NT2/D1 (cell line): ENCODE measurements at regions not wholly inside any gene's neighbourhood (a gene's known extent, or its start where the extent isn't known, plus 50 kb on each side); places are given as distances from the start of the nearest gene placed in this dataset.

Experiments used
- DNase-seq: peaks from one replicate; pipeline ENCODE4 v3.0.0-alpha.2; 2011; ENCODE audit warnings: low read depth, low spot score
- H3K27me3 ChIP-seq: 2 replicates; pipeline ENCODE4 v1.6.0; 2011; ENCODE audit warnings: mild to moderate bottlenecking; ENCODE audit not compliant: insufficient read length, insufficient read depth
- H3K36me3 ChIP-seq: 2 replicates; pipeline ENCODE4 v1.6.1; 2011; ENCODE audit warnings: mild to moderate bottlenecking, low read length, mixed read lengths; ENCODE audit not compliant: insufficient read depth, insufficient read length
- H3K4me1 ChIP-seq: 2 replicates; pipeline ENCODE4 v1.5.1; 2011; ENCODE audit not compliant: insufficient read depth, insufficient read length
- H3K4me3 ChIP-seq: 2 replicates; pipeline ENCODE4 v1.5.1; 2011; ENCODE audit warnings: low read depth; ENCODE audit not compliant: insufficient read length
- H3K9ac ChIP-seq: 2 replicates; pipeline ENCODE4 v1.6.0; 2011; ENCODE audit warnings: low read depth; ENCODE audit not compliant: insufficient read length
- H3K9me3 ChIP-seq: 2 replicates; pipeline ENCODE4 v1.5.1; 2011; ENCODE audit warnings: mild to moderate bottlenecking, low read length; ENCODE audit not compliant: insufficient read depth
- SUZ12 ChIP-seq: IDR thresholded peaks from 2 replicates; pipeline ENCODE4 v1.6.1; 2011; ENCODE audit not compliant: insufficient read length, insufficient read depth; ENCODE audit errors: extremely low read depth
- YY1 ChIP-seq: IDR thresholded peaks from 2 replicates; pipeline ENCODE4 v1.6.1; 2011; ENCODE audit not compliant: insufficient read length, insufficient read depth
- ZNF274 ChIP-seq: IDR thresholded peaks from 2 replicates; pipeline ENCODE4 v1.6.1; 2011; ENCODE audit warnings: mild to moderate bottlenecking, low read depth, low read length

GRCh38 chr10:128993911-128994538 lies 473.0 kb upstream of the MGMT start:
- TF ChIP-seq SUZ12: no peak
- TF ChIP-seq YY1: no peak
- TF ChIP-seq ZNF274: no peak
- no peak for DNase-seq

GRCh38 chr10:128994598-128995143 lies 472.4 kb upstream of the MGMT start:
- Histone ChIP-seq H3K4me1 (no peaks in the 10 kb centered on the region), H3K9ac (no peak overlapping the region), H3K27me3 (no peaks in the 10 kb centered on the region), H3K4me3 (no peak overlapping the region), H3K36me3 (no peaks in the 10 kb centered on the region), H3K9me3 (no peaks in the 10 kb centered on the region)
- TF ChIP-seq YY1: no peak
- no peak for TF ChIP-seq SUZ12
- no peak for TF ChIP-seq ZNF274
- DNase-seq: no peak

More at GRCh38 chr10:128993911-128994538, 473.0 kb upstream of the MGMT start:
- H3K4me1 ChIP-seq: no peaks in the 10 kb centered on the region
- H3K36me3 ChIP-seq: no peaks in the 10 kb centered on the region
- H3K4me3 ChIP-seq: no peak overlapping the region
- H3K9ac ChIP-seq: no peak overlapping the region
- no peaks in the 10 kb centered on the region for H3K9me3 ChIP-seq
- no peaks in the 10 kb centered on the region for H3K27me3 ChIP-seq

GRCh38 chr10:128995676-128996075 lies 471.4 kb upstream of the MGMT start:
- H3K9ac ChIP-seq: no peak overlapping the region
- no peak for TF ChIP-seq YY1
- TF ChIP-seq ZNF274: no peak
- no peak for TF ChIP-seq SUZ12
- H3K9me3 ChIP-seq: no peaks in the 10 kb centered on the region
- no peaks in the 10 kb centered on the region for H3K36me3 ChIP-seq
- DNase-seq: no peak
- H3K4me3 ChIP-seq: no peak overlapping the region
- H3K27me3 ChIP-seq: no peaks in the 10 kb centered on the region
- no peaks in the 10 kb centered on the region for H3K4me1 ChIP-seq

- Histone ChIP-seq H3K36me3 (no peaks in the 10 kb centered on the region), H3K4me3 (no peak overlapping the region), H3K4me1 (no peaks in the 10 kb centered on the region), H3K9ac (no peak overlapping the region), H3K27me3 (no peaks in the 10 kb centered on the region), H3K9me3 (no peaks in the 10 kb centered on the region)
- no peak for TF ChIP-seq ZNF274
- TF ChIP-seq SUZ12: no peak
- TF ChIP-seq YY1: no peak
- no peak for DNase-seq
These were observed 470.9 kb upstream of the MGMT start for GRCh38 chr10:128996092-128996491.

GRCh38 chr10:128998101-128998805 lies 468.8 kb upstream of the MGMT start:
- no peaks in the 10 kb centered on the region for H3K36me3 ChIP-seq
- no peaks in the 10 kb centered on the region for H3K9me3 ChIP-seq
- TF ChIP-seq YY1 (no peak), ZNF274 (no peak), SUZ12 (no peak)
- no peak overlapping the region for H3K4me3 ChIP-seq
- no peak for DNase-seq
- no peaks in the 10 kb centered on the region for H3K4me1 ChIP-seq
- H3K9ac ChIP-seq: no peak overlapping the region
- no peaks in the 10 kb centered on the region for H3K27me3 ChIP-seq

- no peak for DNase-seq
- Histone ChIP-seq H3K4me3 (no peak overlapping the region), H3K4me1 (no peaks in the 10 kb centered on the region), H3K9ac (no peak overlapping the region), H3K27me3 (no peaks in the 10 kb centered on the region), H3K36me3 (no peaks in the 10 kb centered on the region), H3K9me3 (no peaks in the 10 kb centered on the region; the same call in 1 of the 2 replicates)
- no peak for TF ChIP-seq ZNF274
- no peak for TF ChIP-seq SUZ12
- TF ChIP-seq YY1: no peak
These were observed 462.6 kb upstream of the MGMT start for GRCh38 chr10:129004398-129004797.

- no peak overlapping the region for H3K4me3 ChIP-seq
- H3K9me3 ChIP-seq: no peaks in the 10 kb centered on the region; the same call in 1 of the 2 replicates
- no peaks in the 10 kb centered on the region for H3K36me3 ChIP-seq
- no peaks in the 10 kb centered on the region for H3K27me3 ChIP-seq
- TF ChIP-seq SUZ12: no peak
- TF ChIP-seq ZNF274: no peak
- no peak for TF ChIP-seq YY1
- H3K9ac ChIP-seq: no peak overlapping the region
- no peaks in the 10 kb centered on the region for H3K4me1 ChIP-seq
- DNase-seq: no peak
These were observed 462.0 kb upstream of the MGMT start for GRCh38 chr10:129005080-129005479.
